CD4-positive, alpha-beta T cell treated with Interleukin-2 at 100 ng/mL for 4 hours (primary cell): ENCODE measurements at regions not wholly inside any gene's neighbourhood (a gene's known extent, or its start where the extent isn't known, plus 50 kb on each side); places are given as distances from the start of the nearest gene placed in this dataset.
"Not testable (repeated sequence)": the region's sequence is repeated elsewhere in the genome, so short reads cannot be mapped to it uniquely, and the experiment has no call there.

Source experiments
- DNase-seq: peaks from one replicate; pipeline ENCODE4 v3.0.0-alpha.2; 2020; ENCODE audit warnings: low spot score

DNA sequence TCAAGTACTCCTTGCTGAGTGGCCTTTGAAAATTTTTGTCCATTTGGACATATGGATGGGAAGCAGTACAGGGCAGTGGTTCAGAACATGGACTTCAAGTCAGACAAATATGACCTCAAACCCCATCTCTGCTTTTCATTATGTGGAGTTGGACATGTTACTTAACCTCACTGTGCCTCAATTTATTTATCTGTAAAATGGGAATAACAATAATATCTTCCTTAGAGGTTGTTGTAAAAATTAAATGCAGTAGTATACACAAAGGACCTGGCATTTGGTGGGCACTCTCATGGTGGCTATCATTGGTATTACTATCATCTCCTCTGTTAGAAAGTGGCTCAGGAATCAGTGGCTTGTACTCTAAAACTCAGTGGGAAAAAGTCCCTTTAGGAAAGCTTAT lies 204.0 kb upstream of the MYLIP start:
- DNase-seq, result no peak

DNA sequence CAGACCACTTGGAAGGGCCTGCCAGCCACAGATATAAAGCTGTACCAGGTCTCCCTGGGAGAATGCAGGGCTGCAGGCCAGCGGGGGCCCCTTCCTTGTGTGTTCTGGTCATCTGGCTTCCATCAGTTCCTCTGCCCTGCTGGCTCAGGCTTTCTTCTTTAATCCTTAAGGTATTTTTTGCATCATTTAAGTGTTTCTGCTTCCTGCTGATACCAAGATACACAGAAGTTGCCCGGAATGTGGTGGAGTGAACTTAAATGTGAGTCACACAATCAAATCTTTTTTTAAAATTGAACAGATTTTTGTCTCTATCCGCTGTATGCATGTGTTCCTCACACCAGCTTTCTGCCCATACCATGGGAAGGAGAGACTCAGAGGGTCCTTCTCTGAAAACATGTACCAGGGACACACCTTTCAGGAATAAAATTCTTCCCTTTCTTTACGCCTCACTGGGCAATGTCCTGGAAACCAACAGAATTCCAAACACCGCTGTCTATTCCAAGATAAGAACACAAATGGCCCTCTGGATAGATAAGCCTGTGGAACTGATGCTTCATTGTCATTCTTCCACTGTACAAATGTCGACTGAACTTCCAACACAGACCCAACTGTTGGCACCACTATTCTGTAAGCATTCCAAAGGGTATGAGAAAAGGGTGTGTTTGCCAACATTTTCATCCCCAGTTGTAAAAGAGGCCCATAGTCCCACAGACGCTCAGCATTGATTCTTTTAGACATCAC lies 206.2 kb upstream of the MYLIP start:
- no peak for DNase-seq

DNA sequence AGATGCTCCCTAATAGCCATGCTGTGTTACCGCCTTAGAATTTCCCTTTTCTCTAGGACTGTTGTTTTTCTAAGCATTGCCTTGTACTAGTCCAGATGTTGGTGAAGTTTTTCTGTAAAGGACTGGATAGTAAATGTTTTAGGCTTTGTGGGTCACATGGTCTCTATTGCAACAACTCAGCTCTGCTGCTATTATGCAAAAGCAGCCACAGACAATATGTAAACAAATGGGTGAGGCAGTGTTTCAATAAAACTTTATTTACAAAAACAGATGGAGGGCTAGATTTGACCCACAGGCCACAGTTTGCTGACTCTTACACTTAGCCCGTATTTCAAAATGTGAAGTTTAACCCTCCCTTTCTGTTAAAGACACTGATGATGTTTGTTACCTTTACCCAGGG lies 207.6 kb upstream of the MYLIP start:
- no peak for DNase-seq

DNA sequence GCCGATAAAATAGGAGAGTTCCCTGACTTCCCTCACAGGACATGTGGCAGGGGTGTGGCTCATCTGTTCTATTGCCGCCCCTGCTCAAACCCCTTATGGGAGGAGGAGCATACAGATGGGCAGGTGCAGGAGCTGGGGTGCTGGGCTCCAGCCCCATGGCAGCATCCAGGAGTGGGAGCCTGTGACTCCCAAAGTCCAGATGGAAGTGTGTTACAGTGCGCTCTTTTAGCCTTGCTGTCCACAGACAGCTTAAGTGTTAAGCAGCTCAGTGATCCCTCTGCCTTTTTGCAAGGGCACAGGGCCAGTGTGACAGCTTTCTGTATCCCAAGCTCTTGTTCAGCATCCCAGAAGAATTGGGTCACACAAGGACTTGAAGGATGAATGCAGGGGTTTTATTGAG lies 212.3 kb upstream of the MYLIP start:
- DNase-seq, result no peak

DNA sequence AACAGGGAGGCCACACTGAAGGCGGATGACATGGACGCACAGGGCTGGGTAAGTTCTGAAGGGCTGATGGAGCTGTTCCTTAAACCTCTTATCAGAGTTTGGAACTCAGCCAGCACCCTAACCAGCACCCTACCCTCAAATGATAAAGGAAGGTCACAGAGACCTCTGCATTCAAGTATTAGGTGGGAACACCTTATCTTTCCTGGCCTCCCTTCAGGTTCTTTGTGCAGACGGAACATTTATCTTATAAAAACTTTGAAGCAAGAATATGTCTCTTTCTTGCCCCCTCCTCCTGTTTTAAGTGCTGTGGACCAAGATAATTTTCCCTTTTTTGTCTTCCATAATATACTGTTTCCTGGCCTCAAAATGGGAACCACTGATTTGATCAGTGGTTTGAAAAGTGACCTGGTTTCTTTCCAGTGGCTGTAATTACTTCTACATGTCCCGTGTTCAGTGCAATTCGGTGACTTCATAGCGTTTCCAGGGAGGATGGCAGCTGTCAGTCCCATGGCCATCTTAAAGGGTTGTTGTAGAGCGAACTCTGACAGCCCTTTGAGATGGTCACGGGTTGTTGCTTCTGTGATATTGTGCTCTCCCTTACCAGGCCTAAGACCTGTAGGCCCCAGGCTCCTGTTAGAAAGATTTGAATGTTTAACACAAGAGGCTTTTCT lies 213.2 kb upstream of the MYLIP start:
- DNase-seq, result no peak

DNA sequence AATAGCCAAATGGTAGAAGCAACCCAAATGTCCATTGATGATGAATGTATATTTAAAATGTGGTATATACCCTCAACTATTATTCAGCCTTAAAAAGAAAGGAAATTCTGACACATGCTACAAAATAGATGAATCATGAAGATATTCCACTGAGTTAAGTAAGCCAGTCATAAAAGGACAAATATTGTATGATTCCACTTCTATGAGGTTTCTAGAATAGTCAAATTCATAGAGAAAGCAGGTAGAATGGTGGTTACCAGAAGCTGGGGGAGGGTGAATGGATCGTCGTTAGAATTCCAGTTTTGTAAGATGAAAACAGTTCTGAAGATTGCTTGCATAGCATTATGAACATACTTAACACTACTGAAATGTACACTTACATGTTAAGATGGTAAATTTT lies 214.3 kb upstream of the MYLIP start:
- no peak for DNase-seq

DNA sequence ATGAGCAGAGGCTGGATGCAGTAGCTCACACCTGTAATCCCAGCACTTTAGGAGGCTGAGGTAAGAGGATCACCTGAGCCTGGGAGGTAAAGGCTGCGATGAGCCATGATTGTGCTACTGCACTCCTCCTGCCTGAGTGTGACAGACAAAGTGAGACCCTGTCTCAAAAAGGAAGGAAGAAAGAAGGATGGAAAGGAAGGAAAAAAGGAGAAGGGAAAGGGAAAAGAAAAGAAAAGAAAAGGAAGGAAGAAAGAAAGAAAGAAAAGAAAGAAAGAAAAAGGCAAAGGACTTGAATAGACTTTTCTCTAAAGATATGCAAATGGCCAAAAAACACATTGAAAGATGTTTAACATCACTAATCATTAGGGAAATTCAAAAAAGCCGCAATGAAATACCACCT lies 215.3 kb upstream of the MYLIP start:
- no peak for DNase-seq

DNA sequence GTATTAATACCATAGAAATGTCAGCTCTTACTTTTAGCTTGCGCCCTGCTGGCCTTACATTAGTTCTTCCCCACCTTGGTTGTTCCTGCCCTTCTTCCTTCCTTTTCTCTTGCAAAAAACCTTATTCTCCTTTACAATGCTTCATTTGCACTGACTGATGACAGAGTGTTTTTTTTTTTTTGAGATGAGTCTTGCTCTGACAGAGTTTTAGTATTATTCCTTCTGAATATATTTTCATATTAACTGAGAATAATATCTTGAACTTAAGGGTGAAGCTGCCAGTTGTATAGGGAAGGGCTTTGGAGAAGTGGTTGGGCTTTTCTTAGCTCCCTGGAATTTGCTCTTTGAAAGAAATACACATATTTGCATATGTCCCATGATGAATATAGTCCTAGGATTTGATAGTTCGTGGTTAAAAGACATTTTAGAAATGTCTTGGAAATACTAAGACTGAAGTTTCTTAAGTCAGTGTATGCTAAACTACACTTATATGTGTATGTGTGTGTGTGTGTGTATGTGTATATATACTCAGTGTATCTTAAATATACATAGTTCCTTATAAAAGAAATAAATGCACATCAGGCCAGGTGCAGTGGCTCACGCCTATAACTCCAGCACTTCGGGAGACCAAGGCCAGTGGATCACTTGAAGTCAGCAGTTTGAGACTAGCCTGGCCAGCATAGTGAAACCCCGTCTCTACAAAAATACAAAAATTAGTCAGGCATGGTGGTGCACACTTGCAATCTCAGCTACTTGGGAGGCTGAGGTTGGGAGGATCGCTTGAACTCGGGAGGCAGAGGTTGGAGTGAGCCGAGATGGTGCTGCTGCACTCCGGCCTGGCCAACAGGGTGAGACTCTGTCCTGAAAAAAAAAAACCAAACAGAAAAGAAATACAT lies 216.1 kb upstream of the MYLIP start:
- no peak for DNase-seq

DNA sequence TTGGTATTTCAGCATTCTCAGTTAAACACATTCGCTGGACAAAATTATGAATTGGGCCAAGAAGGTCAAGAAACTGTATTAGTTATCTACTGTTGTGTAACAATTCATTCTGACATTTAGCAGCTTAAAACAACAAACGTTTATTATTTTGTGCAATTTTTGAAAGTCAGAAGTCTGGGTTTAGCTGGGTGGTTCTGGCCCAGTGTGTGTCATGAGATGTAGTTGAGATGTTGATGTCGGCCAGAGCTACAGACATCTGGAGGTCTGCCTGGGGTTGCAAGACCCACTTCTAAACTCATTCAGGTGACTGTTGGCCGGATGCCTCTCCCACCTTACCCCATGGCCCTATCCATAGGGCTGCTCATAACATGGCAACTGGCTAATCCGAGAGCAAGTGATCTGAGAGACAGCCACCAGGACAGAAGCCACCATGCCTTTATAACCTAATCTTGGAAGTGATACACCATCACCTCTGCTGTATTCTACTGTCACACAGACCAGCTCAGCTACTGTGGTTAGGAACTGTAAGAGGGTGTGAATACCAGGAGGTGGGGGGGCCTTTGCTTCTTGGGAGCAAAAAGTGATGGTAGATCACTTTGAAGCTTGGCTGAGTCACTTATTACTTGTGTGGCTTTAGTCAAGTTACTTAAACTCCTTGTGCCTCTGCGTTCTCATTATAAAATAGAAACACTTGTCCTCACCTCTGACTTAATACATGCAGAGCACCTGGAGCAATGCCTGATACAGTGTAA lies 217.0 kb upstream of the MYLIP start:
- DNase-seq, result no peak

DNA sequence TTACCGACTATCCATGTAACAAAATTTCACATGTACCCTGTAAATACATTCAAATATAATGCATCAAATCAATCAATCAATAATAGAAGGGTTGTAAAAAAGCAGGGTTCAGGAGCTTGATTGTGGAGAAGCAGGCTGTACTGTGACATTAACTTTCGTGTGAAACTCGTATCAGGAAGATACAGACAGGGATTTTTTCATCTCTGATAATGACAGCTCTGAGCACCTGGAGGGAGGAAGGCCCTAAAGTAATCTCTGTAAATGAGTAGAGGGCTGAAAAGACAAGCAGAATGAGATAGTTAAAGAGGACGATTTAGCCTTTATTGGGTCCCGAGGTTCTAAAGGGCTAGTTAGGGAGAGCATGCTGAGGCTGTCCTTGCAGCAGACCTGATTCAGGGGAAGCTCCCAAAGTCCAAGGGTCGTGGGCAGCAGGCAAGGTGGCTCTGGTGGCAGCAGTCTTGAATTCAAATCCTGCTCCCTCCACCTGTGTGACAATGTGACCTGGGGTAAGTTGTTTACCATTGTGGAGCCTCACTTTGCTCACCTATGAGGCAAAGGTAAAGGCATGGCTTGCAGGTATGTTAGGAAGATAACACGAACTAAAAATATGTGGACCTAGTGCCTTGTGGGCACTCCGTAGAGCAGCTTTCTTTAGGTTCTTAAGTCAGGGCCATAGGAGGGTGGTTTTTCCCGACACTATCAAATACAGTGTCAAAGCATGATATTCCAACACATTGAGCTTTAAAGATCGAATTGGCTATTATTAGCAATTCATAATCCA lies 219.4 kb upstream of the MYLIP start:
- no peak for DNase-seq

DNA sequence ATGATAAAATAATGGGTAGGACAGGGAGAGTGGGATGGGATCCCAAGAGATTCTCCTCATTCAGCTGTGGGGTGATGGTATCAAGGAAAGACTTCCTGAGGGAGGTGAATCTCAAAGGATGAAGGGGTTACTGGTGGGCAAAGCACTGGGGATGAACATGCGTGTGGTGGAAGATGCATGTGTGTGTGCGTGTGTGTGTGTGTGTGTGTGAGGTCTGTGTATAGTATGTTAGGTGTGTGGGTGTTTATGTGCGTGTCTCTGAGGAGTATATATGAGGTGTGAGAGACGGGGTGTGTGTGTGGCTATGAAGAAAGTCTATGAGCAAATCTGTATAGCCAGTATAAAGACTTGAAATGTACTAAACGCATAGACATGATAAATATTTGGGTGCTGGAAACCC lies 220.0 kb upstream of the MYLIP start:
- DNase-seq, result no peak

DNA sequence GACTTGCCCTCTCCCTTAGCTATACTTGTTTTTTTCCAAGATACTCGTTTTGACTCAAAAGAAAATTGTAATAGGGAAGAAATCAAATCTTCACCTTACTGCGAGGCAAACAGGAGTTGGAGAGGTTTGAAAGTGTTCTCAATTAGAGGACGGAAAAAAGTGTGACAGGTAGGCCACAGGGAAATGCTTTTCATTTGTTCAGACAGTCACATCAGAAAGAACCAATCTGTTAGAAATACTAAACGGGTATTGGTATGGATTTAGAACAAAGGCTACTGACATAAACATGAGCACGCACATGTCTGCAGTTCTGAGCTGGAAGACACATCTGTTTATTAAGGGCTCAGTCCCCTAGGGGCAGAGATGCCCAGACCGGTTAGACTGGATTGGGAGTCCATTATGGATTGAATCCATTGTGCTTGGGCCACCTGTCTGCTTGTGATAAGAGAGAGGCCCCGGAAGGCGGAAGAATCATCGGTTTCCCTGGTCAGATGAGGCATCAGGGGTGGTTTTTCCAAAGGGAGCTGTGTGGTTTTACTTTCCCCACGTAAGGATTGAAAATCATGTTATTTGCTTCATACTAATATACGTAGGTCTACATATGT lies 220.9 kb upstream of the MYLIP start:
- DNase-seq, result no peak

DNA sequence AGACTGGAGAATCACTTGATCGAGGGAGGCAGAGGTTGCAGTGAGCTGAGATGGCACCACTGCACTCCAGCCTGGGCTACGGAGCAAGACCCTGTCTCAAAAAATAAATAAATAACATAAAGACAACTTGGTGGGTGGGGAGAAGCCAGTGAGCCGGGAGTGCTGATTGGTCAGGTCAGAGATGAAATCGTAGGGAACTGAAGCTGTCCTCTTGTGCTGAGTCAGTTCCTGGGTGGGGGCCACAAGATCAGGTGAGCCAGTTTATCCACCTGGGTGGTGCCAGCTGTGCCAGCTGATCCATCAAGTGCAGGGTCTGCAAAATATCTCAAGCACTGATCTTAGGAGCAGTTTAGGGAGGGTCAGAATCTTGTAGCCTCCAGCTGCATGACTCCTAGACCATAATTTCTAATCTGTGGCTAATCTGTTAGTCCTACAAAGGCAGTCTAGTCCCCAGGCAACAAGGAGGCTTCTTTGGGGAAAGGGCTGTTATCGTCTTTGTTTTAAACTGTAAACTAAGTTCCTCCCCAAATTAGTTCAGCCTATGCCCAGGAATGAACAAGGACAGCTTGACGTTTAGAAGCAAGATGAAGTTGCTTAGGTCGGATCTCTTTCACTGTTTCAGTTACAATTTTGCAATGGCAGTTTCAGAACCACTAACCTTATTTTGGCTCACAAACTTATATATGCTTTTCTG lies 221.5 kb upstream of the MYLIP start:
- not testable (repeated sequence) for DNase-seq

DNA sequence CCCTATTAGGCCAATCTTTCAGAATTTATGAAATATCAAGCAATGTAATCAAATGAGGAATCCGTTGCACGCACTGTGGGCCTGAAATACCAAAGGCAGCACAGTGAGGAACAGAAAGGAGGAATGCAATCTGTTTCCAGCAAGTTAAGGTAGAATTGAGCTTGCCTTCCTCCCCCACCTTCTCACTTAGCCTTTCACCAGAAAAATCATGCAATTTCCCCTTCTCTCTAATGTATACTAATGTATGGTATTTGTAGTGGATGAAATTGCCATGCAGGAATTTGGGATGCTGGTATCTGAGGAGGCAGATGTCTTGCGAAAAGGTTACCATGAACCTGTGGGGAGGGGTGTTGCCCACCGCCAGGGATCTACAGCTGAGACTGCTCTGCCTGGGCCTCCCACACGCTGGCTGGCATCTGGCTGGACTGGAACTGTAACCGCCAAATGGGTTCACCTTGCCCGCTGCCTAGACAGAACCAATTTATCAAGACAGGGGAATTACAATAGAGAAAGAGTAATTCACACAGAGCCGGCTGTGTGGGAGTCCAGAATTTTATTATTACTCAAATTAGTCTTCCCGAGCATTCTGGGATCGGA lies 222.4 kb upstream of the MYLIP start:
- DNase-seq, result no peak

DNA sequence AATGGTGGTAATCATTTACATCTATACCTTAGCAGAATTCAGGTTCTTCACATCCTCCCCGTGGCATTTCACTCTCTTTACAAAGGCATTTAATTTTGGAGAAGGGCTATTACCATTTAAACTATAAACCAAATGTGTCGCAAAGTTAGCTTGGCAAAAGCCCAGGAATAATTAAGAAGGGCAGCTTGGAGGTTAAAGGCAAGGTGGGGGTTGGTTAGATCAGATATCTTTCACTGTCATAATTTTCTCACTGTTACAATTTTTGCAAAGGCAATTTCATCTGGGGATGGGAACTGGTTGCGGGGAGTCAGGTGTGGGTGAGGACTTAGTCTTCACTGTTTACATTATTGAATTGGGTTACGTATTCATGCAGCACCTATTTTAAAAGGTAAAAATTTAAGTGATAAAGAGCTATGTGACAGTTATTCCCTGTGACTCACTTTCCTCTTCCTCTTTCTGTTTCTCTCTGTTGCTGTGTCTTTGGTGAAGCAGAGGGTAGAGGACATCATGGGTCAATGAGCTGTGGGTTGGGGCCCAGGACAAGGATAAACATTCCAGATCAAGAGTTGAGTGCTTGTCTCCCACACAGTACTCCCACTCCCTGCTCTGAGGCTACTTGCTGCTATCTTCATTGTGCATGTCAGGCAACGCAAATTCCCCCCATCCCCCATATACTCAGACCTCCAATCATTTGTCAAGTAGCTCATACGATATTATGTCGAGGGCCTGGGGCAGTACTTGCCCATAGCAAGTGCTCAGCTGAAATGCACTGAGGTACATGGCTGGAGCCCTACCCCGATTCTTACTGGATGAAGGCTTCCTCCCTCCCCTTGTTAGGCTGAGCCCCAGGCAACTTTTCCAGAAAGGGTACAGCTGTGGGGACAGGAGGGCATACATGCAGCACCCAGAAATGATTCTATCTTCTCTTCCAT lies 223.1 kb upstream of the MYLIP start:
- no peak for DNase-seq

DNA sequence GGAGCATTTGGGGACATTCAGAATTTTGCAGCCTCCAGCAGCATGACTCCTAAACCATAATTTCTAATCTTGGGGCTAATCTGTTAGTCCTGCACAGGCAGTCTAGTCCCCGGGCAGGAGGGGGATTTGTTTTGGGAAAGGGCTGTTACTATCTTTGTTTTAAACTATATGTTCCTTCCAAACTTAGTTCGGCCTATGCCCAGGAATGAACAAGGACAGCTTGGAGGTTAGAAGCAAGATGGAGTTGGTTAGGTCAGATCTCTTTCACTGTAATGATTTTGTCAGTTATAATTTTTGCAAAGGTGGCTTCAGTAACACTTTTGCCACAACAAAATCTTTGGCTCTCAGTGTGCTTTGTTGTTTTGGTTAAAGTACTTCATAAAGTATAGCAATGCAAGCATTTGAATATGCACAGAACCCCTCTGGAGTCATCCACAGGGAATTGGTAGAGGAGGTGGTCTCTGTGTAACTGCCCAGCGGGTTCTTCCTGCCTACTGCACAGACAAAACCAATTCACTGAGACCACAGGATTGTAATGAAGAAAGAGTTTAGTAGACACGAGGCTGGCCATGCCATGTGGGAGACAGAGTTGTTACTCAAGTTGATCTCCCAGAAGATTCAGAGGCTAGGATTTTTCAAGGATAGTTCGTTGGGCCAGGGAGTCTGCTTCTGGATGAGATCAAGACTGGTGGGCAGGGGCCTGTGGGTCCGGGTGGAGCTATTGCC lies 224.1 kb upstream of the MYLIP start:
- no peak for DNase-seq

DNA sequence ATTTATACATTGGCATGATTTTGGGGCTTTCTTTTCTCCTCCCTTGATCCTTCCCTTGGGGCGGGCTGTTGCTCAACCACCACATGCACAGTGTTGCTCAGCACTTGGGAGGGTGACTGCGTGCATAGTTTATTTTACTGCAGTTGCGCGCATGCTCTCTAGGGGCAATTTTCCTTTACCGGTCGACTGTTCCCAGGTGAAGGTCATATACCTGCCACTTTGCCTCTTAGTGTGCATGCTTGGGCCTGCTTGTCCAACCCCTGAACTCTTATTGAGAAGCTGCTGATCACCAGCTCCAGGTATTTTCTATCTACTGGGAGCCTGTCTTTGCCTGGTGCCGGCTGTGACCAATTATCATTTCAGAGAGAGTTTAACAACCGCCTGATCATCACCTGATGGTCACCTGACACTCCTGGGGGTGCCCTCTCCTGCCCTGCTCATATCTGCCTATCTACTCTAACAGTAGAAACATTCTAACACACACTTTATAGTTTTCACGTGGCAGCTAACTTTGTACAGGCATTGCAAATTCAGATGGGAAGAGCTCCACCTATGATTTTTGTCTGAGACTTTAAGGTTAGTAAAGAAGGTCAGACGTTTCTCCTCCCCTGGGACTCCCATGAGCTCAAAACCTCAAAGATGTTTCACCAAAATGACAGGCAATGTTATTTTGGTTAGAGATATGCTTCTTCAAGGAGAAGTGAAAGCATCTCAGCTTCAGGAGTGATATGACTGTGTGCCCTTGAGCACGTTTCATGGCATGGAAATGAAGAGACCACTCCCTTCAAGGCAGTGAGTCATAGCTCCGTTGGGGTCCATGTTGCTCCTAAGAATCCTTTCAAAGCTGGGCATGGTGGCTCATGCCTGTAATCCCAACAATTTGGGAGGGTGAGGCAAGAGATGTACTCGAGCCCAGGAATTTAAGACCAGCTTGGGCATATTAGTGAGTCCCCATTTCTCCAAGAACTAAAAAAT lies 227.5 kb upstream of the MYLIP start:
- no peak for DNase-seq
